OCI-LY1 (cell line): ENCODE measurements at regions not wholly inside any gene's neighbourhood (a gene's known extent, or its start where the extent isn't known, plus 50 kb on each side); places are given as distances from the start of the nearest gene placed in this dataset.

Source experiments
- H2AFZ ChIP-seq: fragments of 200-600 bp; sonication (generic), shearing (Covaris generic); 2 replicates; pipeline ENCODE4 v1.6.0; 2014; ENCODE audit warnings: antibody characterized with exemption, mild to moderate bottlenecking, low read length
- H3F3A ChIP-seq: fragments of 200-600 bp; sonication (generic), shearing (Covaris generic); 2 replicates; pipeline ENCODE4 v1.6.0; 2014; ENCODE audit warnings: mild to moderate bottlenecking, antibody characterized with exemption, low read length, moderate library complexity; ENCODE audit not compliant: insufficient read depth
- H3K27ac ChIP-seq: fragments of 200-600 bp; sonication (generic); 2 replicates; pipeline ENCODE4 v1.5.1; 2014; ENCODE audit warnings: low read length, mixed run types, mild to moderate bottlenecking, low read depth; ENCODE audit not compliant: poor library complexity, severe bottlenecking
- H3K27me3 ChIP-seq: fragments of 200-600 bp; sonication (generic); 2 replicates; pipeline ENCODE4 v1.6.0; 2014; ENCODE audit warnings: antibody characterized with exemption, mild to moderate bottlenecking, low read length, moderate library complexity; ENCODE audit not compliant: insufficient read depth
- H3K36me3 ChIP-seq: fragments of 200-600 bp; sonication (generic); 2 replicates; pipeline ENCODE4 v1.6.1; 2014; ENCODE audit warnings: mild to moderate bottlenecking, antibody characterized with exemption, low read length, moderate library complexity, mixed read lengths; ENCODE audit not compliant: insufficient read depth
- H3K4me1 ChIP-seq: fragments of 200-600 bp; sonication (generic); 2 replicates; pipeline ENCODE4 v1.5.1; 2014; ENCODE audit warnings: mild to moderate bottlenecking, low read length, moderate library complexity; ENCODE audit not compliant: insufficient read depth, severe bottlenecking
- H3K4me2 ChIP-seq: fragments of 200-600 bp; sonication (generic), shearing (Covaris generic); 2 replicates; pipeline ENCODE4 v1.6.1; 2014; ENCODE audit warnings: low read length
- H3K4me3 ChIP-seq: fragments of 200-600 bp; sonication (generic); 2 replicates; pipeline ENCODE4 v1.5.1; 2014; ENCODE audit warnings: low read length, low read depth, mild to moderate bottlenecking, mixed read lengths; ENCODE audit not compliant: poor library complexity, severe bottlenecking
- H3K79me2 ChIP-seq: fragments of 200-600 bp; shearing (Covaris generic); 2 replicates; pipeline ENCODE4 v1.6.1; 2016; ENCODE audit warnings: mixed run types, low read length, mixed read lengths; ENCODE audit not compliant: insufficient read depth
- H3K9ac ChIP-seq: fragments of 200-600 bp; sonication (generic), shearing (Covaris generic); 2 replicates; pipeline ENCODE4 v1.6.1; 2014; ENCODE audit warnings: mild to moderate bottlenecking, low read length, mixed read lengths
- H3K9me2 ChIP-seq: fragments of 200-600 bp; sonication (generic), shearing (Covaris generic); 2 replicates; pipeline ENCODE4 v1.6.1; 2014; ENCODE audit warnings: low read depth, mild to moderate bottlenecking, low read length, mixed read lengths
- H3K9me3 ChIP-seq: fragments of 200-600 bp; shearing (Covaris generic); 2 replicates; pipeline ENCODE4 v1.6.1; 2014; ENCODE audit warnings: low read length, mixed read lengths
- H4K20me1 ChIP-seq: fragments of 200-600 bp; sonication (generic), shearing (Covaris generic); 2 replicates; pipeline ENCODE4 v1.6.0; 2016; ENCODE audit warnings: mild to moderate bottlenecking, low read length; ENCODE audit not compliant: insufficient read depth
- CTCF ChIP-seq: fragments of 200-600 bp; sonication (generic), shearing (Covaris generic); IDR thresholded peaks from 2 replicates; pipeline ENCODE4 v1.5.1; 2017; ENCODE audit warnings: mild to moderate bottlenecking, antibody characterized with exemption, low read length, moderate library complexity, mixed read lengths
- EZH2 ChIP-seq: fragments of 200-600 bp; sonication (generic), shearing (Covaris generic); IDR thresholded peaks from 2 replicates; pipeline ENCODE4 v1.8.0; 2017; ENCODE audit warnings: borderline replicate concordance, mixed run types, mild to moderate bottlenecking, antibody characterized with exemption, low read length, moderate library complexity, mixed read lengths

GRCh38 chr20:7406671-7407070, 533.6 kb downstream of the HAO1 start:
- Histone ChIP-seq H3K9ac (no peak overlapping the region), H3K36me3 (no peaks in the 10 kb centered on the region), H3K4me2 (no peak overlapping the region), H3K9me2 (no peaks in the 10 kb centered on the region), H2AFZ (no peak overlapping the region), H4K20me1 (no peaks in the 10 kb centered on the region), H3K4me1 (no peaks in the 10 kb centered on the region), H3K27ac (no peak overlapping the region), H3K9me3 (no peaks in the 10 kb centered on the region), H3F3A (no peaks in the 10 kb centered on the region), H3K4me3 (no peak overlapping the region), H3K27me3 (no peaks in the 10 kb centered on the region), H3K79me2 (no peaks in the 10 kb centered on the region)
- TF ChIP-seq EZH2, result no peak

DNA sequence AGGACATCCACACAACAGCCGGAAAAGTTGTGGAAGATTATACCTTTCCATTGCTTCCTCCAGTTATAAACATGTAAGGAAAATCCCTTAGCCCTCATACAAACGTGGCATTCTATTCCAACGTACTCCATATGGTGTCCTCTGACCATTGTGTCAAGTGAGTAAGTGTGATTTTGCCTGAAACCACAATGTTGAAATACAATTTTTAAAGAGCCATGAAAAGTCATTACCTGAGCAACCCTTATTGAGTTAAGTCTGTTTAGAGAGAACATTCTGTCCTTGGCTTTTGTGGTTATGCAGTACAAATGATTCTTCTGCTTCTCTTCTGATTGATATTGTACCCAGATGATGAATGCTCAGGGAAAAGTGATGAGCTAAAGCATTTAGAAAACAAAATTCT, 530.1 kb downstream of the HAO1 start:
- Histone ChIP-seq H3K27me3 (no peaks in the 10 kb centered on the region), H3F3A (no peaks in the 10 kb centered on the region)

DNA sequence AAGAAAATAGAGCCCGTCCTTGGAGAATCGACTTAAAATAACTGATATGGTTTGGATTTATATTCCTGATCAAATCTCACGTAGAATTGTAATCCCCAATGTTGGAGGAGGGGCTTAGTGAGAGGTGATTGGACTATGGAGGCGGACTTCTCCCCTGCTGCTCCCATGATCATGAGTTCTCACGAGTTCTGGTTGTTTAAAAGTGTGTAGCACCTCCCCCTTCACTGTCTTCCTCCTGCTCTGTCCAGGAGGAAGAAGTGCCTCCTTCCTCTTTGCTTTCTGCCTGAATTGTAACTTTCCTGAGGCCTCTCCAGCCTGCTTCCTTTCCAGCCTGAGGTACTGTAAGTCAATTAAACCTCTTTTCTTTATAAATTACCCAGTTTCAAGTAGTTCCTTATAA, 529.2 kb downstream of the HAO1 start:
- no peaks in the 10 kb centered on the region for H3K9me3 ChIP-seq
- H3K9ac ChIP-seq, result no peak overlapping the region
- no peak overlapping the region for H2AFZ ChIP-seq
- H3K79me2 ChIP-seq, result no peaks in the 10 kb centered on the region
- no peak overlapping the region for H3K27ac ChIP-seq
- H3K36me3 ChIP-seq, result no peaks in the 10 kb centered on the region
- H3F3A ChIP-seq, result no peaks in the 10 kb centered on the region
- no peaks in the 10 kb centered on the region for H3K27me3 ChIP-seq
- no peak overlapping the region for H3K4me2 ChIP-seq
- no peaks in the 10 kb centered on the region for H4K20me1 ChIP-seq
- TF ChIP-seq EZH2, result no peak
- TF ChIP-seq CTCF, result no peak
- H3K9me2 ChIP-seq, result no peaks in the 10 kb centered on the region
- no peak overlapping the region for H3K4me3 ChIP-seq
- H3K4me1 ChIP-seq, result no peaks in the 10 kb centered on the region

More for the DNA sequence above, 530.1 kb downstream of the HAO1 start:
- Histone ChIP-seq H3K9me3 (no peaks in the 10 kb centered on the region), H3K79me2 (no peaks in the 10 kb centered on the region), H3K36me3 (no peaks in the 10 kb centered on the region), H3K27ac (no peak overlapping the region), H2AFZ (no peak overlapping the region), H3K4me3 (no peak overlapping the region), H3K4me2 (no peak overlapping the region), H3K9ac (no peak overlapping the region), H3K4me1 (no peaks in the 10 kb centered on the region), H3K9me2 (no peaks in the 10 kb centered on the region), H4K20me1 (no peaks in the 10 kb centered on the region)
- no peak for TF ChIP-seq EZH2

DNA sequence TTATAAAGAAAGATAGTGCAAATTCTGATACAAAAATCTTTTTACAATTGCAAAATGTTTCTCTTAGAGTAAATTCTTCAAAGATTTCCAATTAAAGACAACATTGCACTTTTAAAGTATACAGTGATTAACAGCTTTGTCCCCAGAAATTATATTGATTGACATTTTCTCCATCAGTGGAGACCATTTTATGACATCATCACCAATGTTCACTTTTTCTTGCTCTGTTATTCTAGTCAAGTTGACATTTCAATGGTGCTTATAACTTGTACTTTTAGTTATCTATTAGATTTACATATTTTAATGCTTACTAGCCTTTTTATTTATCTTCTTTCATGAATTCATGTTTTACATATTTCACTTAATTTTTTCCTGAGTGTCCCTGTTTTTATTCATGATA, 524.8 kb downstream of the HAO1 start:
- no peaks in the 10 kb centered on the region for H3K9me2 ChIP-seq
- H3K4me1 ChIP-seq, result no peaks in the 10 kb centered on the region
- no peak overlapping the region for H2AFZ ChIP-seq
- H3K79me2 ChIP-seq, result no peaks in the 10 kb centered on the region
- no peak overlapping the region for H3K4me2 ChIP-seq
- H3K9ac ChIP-seq, result no peak overlapping the region
- no peak for TF ChIP-seq CTCF
- no peak for TF ChIP-seq EZH2
- no peaks in the 10 kb centered on the region for H3K27me3 ChIP-seq
- H3F3A ChIP-seq, result no peaks in the 10 kb centered on the region
- no peaks in the 10 kb centered on the region for H3K9me3 ChIP-seq
- no peaks in the 10 kb centered on the region for H3K36me3 ChIP-seq
- no peak overlapping the region for H3K4me3 ChIP-seq
- no peak overlapping the region for H3K27ac ChIP-seq
- no peaks in the 10 kb centered on the region for H4K20me1 ChIP-seq
